Right atrium auricular region (tissue), 2 donors: ENCODE measurements at regions not wholly inside any gene's neighbourhood (a gene's known extent, or its start where the extent isn't known, plus 50 kb on each side); places are given as distances from the start of the nearest gene placed in this dataset.
"Not testable (repeated sequence)": the region's sequence is repeated elsewhere in the genome, so short reads cannot be mapped to it uniquely, and the experiment has no call there.

ENCODE experiments used
- DNase-seq: peaks from one replicate; pipeline ENCODE4 v3.0.0-alpha.2; 2019; ENCODE audit warnings: low spot score
- H3K27ac ChIP-seq, 2 donors: fragments of 200-600 bp; sonication (generic); 1 replicate in 1 of 2; 2 replicates in 1 of 2; pipeline ENCODE4 v1.5.1; 2016 to 2019
- H3K27me3 ChIP-seq, 2 donors: fragments of 200-600 bp; sonication (generic); one replicate each; pipeline versions ENCODE4 v1.5.1 to v1.6.0; 2017 to 2019
- H3K36me3 ChIP-seq: fragments of 200-600 bp; sonication (generic); one replicate; pipeline ENCODE4 v1.5.1; 2016
- H3K4me1 ChIP-seq, 2 donors: fragments of 200-600 bp; sonication (generic); one replicate each; pipeline versions ENCODE4 v1.5.1 to v1.6.0; 2017 to 2019
- H3K4me3 ChIP-seq, 2 donors: fragments of 200-600 bp; sonication (generic); 1 replicate in 1 of 2; 2 replicates in 1 of 2; pipeline ENCODE4 v1.5.1; 2017 to 2019; ENCODE audit warnings: mild to moderate bottlenecking in 1 of 2, moderate library complexity in 1 of 2
- H3K9me3 ChIP-seq, 2 donors: fragments of 200-600 bp; sonication (generic); one replicate each; pipeline ENCODE4 v1.5.1; 2019
- TF ChIP-seq, protein P1 (sequence below), 2 donors: fragments of 200-600 bp; sonication (generic); IDR thresholded peaks; one replicate each; pipeline ENCODE4 v1.5.1; 2019; ENCODE audit warnings: antibody characterized with exemption in 2 of 2

- H3K27me3 ChIP-seq = no peaks in the 10 kb centered on the region
- H3K4me3 ChIP-seq = no peak overlapping the region
- no peak overlapping the region for H3K27ac ChIP-seq
- H3K9me3 ChIP-seq = peaks cover 0 to 17% of the 10 kb centered on the region in 2 donors
- no peaks in the 10 kb centered on the region for H3K4me1 ChIP-seq
- no peaks in the 10 kb centered on the region for H3K36me3 ChIP-seq
- TF ChIP-seq, protein P1, sequence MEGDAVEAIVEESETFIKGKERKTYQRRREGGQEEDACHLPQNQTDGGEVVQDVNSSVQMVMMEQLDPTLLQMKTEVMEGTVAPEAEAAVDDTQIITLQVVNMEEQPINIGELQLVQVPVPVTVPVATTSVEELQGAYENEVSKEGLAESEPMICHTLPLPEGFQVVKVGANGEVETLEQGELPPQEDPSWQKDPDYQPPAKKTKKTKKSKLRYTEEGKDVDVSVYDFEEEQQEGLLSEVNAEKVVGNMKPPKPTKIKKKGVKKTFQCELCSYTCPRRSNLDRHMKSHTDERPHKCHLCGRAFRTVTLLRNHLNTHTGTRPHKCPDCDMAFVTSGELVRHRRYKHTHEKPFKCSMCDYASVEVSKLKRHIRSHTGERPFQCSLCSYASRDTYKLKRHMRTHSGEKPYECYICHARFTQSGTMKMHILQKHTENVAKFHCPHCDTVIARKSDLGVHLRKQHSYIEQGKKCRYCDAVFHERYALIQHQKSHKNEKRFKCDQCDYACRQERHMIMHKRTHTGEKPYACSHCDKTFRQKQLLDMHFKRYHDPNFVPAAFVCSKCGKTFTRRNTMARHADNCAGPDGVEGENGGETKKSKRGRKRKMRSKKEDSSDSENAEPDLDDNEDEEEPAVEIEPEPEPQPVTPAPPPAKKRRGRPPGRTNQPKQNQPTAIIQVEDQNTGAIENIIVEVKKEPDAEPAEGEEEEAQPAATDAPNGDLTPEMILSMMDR (IDR thresholded peaks at IDR 0.05) = no peak
- no peak for DNase-seq
Measured at GRCh38 chr11:87589082-87589481, 551.3 kb downstream of the TMEM135 start.

GRCh38 chr11:87585613-87586012 is 547.9 kb downstream of the TMEM135 start:
- H3K27ac ChIP-seq, H3K36me3 ChIP-seq, H3K9me3 ChIP-seq, H3K4me3 ChIP-seq, H3K4me1 ChIP-seq, H3K27me3 ChIP-seq, DNase-seq: not testable (repeated sequence)

DNA sequence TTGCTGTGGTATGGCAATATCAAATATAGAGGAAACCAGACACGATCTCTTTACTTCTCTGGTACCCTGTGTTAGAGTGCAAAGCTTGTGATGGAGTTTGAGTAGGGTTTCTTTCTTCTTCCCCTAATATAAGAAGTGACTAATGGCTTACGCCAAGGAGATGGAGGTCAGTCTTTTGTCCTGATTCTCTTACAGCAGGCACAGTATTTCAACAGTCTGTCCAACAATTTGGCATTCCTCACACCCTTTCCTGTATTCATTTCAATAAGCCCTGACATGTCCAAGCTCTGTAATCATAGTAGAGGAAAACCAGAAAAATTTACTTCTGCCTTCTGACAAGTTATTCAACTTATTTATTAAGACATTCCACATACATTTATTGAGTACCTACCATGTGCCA is 546.2 kb downstream of the TMEM135 start:
- TF ChIP-seq, protein P1 (IDR thresholded peaks at IDR 0.05) = no peak
- no peak for DNase-seq
- Histone ChIP-seq H3K27me3 (no peaks in the 10 kb centered on the region), H3K4me3 (no peak overlapping the region), H3K27ac (no peak overlapping the region), H3K9me3 (no peaks in the 10 kb centered on the region), H3K4me1 (no peaks in the 10 kb centered on the region), H3K36me3 (no peaks in the 10 kb centered on the region)

- no peaks in the 10 kb centered on the region for H3K9me3 ChIP-seq
- no peaks in the 10 kb centered on the region for H3K4me1 ChIP-seq
- H3K27me3 ChIP-seq = no peaks in the 10 kb centered on the region
- no peak overlapping the region for H3K4me3 ChIP-seq
- H3K36me3 ChIP-seq = no peaks in the 10 kb centered on the region
- no peak overlapping the region for H3K27ac ChIP-seq
- DNase-seq = no peak
- TF ChIP-seq, protein P1 (IDR thresholded peaks at IDR 0.05) = no peak
Measured at GRCh38 chr11:87575088-87575487, 537.4 kb downstream of the TMEM135 start.

GRCh38 chr11:87574193-87574592 is 536.5 kb downstream of the TMEM135 start:
- Histone ChIP-seq H3K27ac (no peak overlapping the region), H3K36me3 (no peaks in the 10 kb centered on the region), H3K27me3 (no peaks in the 10 kb centered on the region), H3K9me3 (no peaks in the 10 kb centered on the region), H3K4me3 (no peak overlapping the region), H3K4me1 (no peaks in the 10 kb centered on the region)
- TF ChIP-seq, protein P1 (IDR thresholded peaks at IDR 0.05) = no peak
- DNase-seq = no peak

DNA sequence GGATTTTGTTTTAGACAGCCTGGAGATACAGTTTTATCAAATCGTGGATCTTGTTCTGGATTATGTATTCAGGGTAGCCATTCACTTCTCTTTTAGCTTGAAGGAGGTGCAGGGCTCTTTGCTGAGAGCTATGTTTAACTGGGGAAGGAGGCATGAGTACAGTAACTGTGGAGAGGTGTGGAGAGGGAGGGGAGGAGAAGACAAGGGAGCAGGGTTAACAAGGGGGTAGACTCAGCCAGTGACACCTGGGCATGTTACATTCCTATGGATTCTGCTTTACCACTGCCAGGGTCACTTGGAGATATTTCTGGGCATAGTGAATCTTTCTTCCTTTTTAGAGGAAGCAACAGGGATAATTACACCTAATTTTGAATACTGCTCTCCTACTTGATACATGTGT is 536.0 kb downstream of the TMEM135 start:
- Histone ChIP-seq H3K4me3 (no peak overlapping the region), H3K4me1 (no peaks in the 10 kb centered on the region), H3K27ac (no peak overlapping the region), H3K9me3 (no peaks in the 10 kb centered on the region), H3K36me3 (no peaks in the 10 kb centered on the region), H3K27me3 (no peaks in the 10 kb centered on the region)
- no peak for DNase-seq
- TF ChIP-seq, protein P1 (IDR thresholded peaks at IDR 0.05) = no peak
